Body of pancreas (tissue), 4 donors: ENCODE measurements at regions not wholly inside any gene's neighbourhood (a gene's known extent, or its start where the extent isn't known, plus 50 kb on each side); places are given as distances from the start of the nearest gene placed in this dataset.

Experiments
- ATAC-seq: fragments of 150-250 bp; one replicate; pipeline ENCODE4 v1.9.1; 2016
- DNase-seq, 4 donors: peaks; one replicate each; pipeline ENCODE4 v3.0.0-alpha.2; 2019
- H3K27ac ChIP-seq, 4 donors: fragments of 200-600 bp; sonication (generic); 1 replicate in 3 of 4; 2 replicates in 1 of 4; pipeline versions ENCODE4 v1.5.1 to v1.6.1; 2016 to 2019; ENCODE audit warnings: mild to moderate bottlenecking in 1 of 4, mixed read lengths in 1 of 4, moderate library complexity in 1 of 4
- H3K27me3 ChIP-seq, 2 donors: fragments of 200-600 bp; sonication (generic); one replicate each; pipeline ENCODE4 v1.6.0; 2016; ENCODE audit warnings: mild to moderate bottlenecking in 1 of 2
- H3K36me3 ChIP-seq, 2 donors: fragments of 200-600 bp; sonication (generic); replicated peaks in 1 of 2; 2 replicates each; pipeline ENCODE4 v1.5.1; 2016; ENCODE audit warnings: low read depth in 2 of 2; ENCODE audit not compliant: insufficient read depth in 1 of 2
- H3K4me1 ChIP-seq: fragments of 200-600 bp; sonication (generic); one replicate; pipeline ENCODE4 v1.6.0; 2016
- H3K4me3 ChIP-seq, 2 donors: fragments of 200-600 bp; sonication (generic); 1 replicate in 1 of 2; 2 replicates in 1 of 2; pipeline ENCODE4 v1.5.1; 2016 to 2019
- H3K9me3 ChIP-seq, 3 donors: fragments of 200-600 bp; sonication (generic); 1 replicate in 2 of 3; 2 replicates in 1 of 3; pipeline ENCODE4 v1.5.1; 2016
- CTCF ChIP-seq, 7 experiments: fragments of 450-650 bp in 4 of 7; fragments of 200-600 bp in 3 of 7; sonication (generic) in 3 of 7; IDR thresholded peaks; one replicate each; pipeline ENCODE4 v1.5.1; 2016 to 2019; ENCODE audit warnings: antibody characterized with exemption in 7 of 7
- POLR2A ChIP-seq, 3 donors: fragments of 450-650 bp; IDR thresholded peaks; one replicate each; pipeline ENCODE4 v1.6.1; 2016; ENCODE audit warnings: antibody characterized with exemption in 3 of 3, mild to moderate bottlenecking in 2 of 3
- WGBS, 2 donors: methylation state at CpG; one replicate each; pipeline ENCODE4 v1.1.5; 2017; 5-methylcytosine and 5-hydroxymethylcytosine counted together
- intact Hi-C: fragments of 100-400 bp; cut with DNase I; formaldehyde crosslinking; loops from one replicate; pipeline ENCODE4 v1.15.1; 2023

- TF ChIP-seq POLR2A (IDR thresholded peaks at IDR 0.05) (no peak), CTCF (IDR thresholded peaks at IDR 0.05) (no peak)
- no peak overlapping the region for H3K27ac ChIP-seq
- no peaks in the 10 kb centered on the region for H3K9me3 ChIP-seq
- no peaks in the 10 kb centered on the region for H3K4me1 ChIP-seq
- WGBS, 2 donors: 65 to 68% methylated on average over 3 of the region's 3 CpGs
- H3K27me3 ChIP-seq: no peaks in the 10 kb centered on the region
- DNase-seq (no peak), ATAC-seq (no peak)
- H3K36me3 ChIP-seq: no peaks in the 10 kb centered on the region
- intact Hi-C loops: no loop called here
- no peak overlapping the region for H3K4me3 ChIP-seq
Observed at GRCh38 chr2:16817305-16818202, 151.9 kb upstream of the CYRIA start.

GRCh38 chr2:16816522-16816921 lies 150.9 kb upstream of the CYRIA start:
- H3K9me3 ChIP-seq: no peaks in the 10 kb centered on the region
- WGBS, 2 donors: 82 to 84% methylated on average over 4 of the region's 4 CpGs
- H3K4me1 ChIP-seq: no peaks in the 10 kb centered on the region
- no peak overlapping the region for H3K27ac ChIP-seq
- DNase-seq (no peak), ATAC-seq (no peak)
- H3K27me3 ChIP-seq: no peaks in the 10 kb centered on the region
- H3K4me3 ChIP-seq: no peak overlapping the region
- intact Hi-C loops: no loop called here
- TF ChIP-seq CTCF (IDR thresholded peaks at IDR 0.05): no peak
- no peaks in the 10 kb centered on the region for H3K36me3 ChIP-seq

- H3K27me3 ChIP-seq: no peaks in the 10 kb centered on the region
- no peaks in the 10 kb centered on the region for H3K4me1 ChIP-seq
- intact Hi-C loops: no loop called here
- no peak for ATAC-seq
- H3K9me3 ChIP-seq: no peaks in the 10 kb centered on the region
- H3K36me3 ChIP-seq: no peaks in the 10 kb centered on the region
- no peak for DNase-seq
- H3K27ac ChIP-seq: no peak overlapping the region
- 56 to 70% methylated on average over 1 of the region's 1 CpG for WGBS, 2 donors
- no peak overlapping the region for H3K4me3 ChIP-seq
- no peak for TF ChIP-seq POLR2A (IDR thresholded peaks at IDR 0.05)
- TF ChIP-seq CTCF (IDR thresholded peaks at IDR 0.05): no peak
Observed at GRCh38 chr2:16816016-16816415, 150.4 kb upstream of the CYRIA start.

- intact Hi-C loops: no loop called here
- TF ChIP-seq POLR2A (IDR thresholded peaks at IDR 0.05): no peak
- H3K27ac ChIP-seq: no peak overlapping the region
- no peaks in the 10 kb centered on the region for H3K4me1 ChIP-seq
- no peak for DNase-seq
- no peaks in the 10 kb centered on the region for H3K9me3 ChIP-seq
- H3K4me3 ChIP-seq: no peak overlapping the region
- WGBS, 2 donors: 74 to 78% methylated on average over 1 of the region's 1 CpG
- H3K36me3 ChIP-seq: no peaks in the 10 kb centered on the region
- no peak for ATAC-seq
- H3K27me3 ChIP-seq: no peaks in the 10 kb centered on the region
Observed at GRCh38 chr2:16813593-16813992, 148.0 kb upstream of the CYRIA start.

- no peak for TF ChIP-seq CTCF (IDR thresholded peaks at IDR 0.05)
- no peak for TF ChIP-seq POLR2A (IDR thresholded peaks at IDR 0.05)
- 74 to 82% methylated on average over 2 of the region's 2 CpGs for WGBS, 2 donors
- Histone ChIP-seq H3K4me1 (no peaks in the 10 kb centered on the region), H3K4me3 (no peak overlapping the region), H3K36me3 (no peaks in the 10 kb centered on the region), H3K27ac (no peak overlapping the region), H3K9me3 (no peaks in the 10 kb centered on the region), H3K27me3 (no peaks in the 10 kb centered on the region)
- ATAC-seq: no peak
- intact Hi-C loops: no loop called here
- DNase-seq: no peak
Observed at GRCh38 chr2:16798472-16798871, 132.8 kb upstream of the CYRIA start.
